HG02884 (cell line): ENCODE measurements at regions not wholly inside any gene's neighbourhood (a gene's known extent, or its start where the extent isn't known, plus 50 kb on each side); places are given as distances from the start of the nearest gene placed in this dataset.
"Not testable (repeated sequence)": the region's sequence is repeated elsewhere in the genome, so short reads cannot be mapped to it uniquely, and the experiment has no call there.

ENCODE experiments used
- ATAC-seq: cut with Tn5 transposase; IDR thresholded peaks from one replicate; pipeline ENCODE4 v1.9.1; 2021; ENCODE audit warnings: mild to moderate bottlenecking, moderate library complexity; ENCODE audit not compliant: unreplicated experiment

DNA sequence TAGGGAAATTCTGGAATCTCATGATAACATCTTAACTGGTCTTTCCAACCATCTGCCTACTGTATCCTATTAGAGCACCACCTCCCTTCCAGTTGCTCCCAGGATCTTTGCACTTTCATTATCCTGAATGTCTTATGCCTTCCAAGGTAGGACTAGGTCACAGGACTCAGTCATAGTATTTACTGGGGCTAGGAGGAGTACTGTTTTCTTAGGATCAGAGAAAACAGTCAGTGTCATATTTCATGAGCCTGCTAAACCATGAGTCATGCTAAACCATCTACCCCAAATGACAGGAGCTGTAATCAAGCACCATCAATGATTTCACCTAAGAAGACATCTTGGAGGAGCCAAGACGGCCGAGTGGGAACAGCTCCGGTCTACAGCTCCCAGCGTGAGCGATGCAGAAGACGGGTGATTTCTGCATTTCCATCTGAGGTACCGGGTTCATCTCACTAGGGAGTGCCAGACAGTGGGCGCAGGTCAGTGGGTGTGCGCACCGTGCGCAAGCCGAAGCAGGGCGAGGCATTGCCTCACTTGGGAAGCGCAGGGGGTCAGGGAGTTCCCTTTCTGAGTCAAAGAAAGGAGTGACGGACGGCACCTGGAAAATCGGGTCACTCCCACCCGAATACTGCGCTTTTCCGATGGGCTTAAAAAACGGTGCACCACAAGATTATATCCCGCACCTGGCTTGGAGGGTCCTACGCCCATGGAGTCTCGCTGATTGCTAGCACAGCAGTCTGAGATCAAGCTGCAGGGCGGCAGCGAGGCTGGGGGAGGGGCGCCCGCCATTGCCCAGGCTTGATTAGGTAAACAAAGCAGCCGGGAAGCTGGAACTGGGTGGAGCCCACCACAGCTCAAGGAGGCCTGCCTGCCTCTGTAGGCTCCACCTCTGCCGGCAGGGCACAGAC is 1439.2 kb upstream of the ACVR2A start:
- ATAC-seq: not testable (repeated sequence)

DNA sequence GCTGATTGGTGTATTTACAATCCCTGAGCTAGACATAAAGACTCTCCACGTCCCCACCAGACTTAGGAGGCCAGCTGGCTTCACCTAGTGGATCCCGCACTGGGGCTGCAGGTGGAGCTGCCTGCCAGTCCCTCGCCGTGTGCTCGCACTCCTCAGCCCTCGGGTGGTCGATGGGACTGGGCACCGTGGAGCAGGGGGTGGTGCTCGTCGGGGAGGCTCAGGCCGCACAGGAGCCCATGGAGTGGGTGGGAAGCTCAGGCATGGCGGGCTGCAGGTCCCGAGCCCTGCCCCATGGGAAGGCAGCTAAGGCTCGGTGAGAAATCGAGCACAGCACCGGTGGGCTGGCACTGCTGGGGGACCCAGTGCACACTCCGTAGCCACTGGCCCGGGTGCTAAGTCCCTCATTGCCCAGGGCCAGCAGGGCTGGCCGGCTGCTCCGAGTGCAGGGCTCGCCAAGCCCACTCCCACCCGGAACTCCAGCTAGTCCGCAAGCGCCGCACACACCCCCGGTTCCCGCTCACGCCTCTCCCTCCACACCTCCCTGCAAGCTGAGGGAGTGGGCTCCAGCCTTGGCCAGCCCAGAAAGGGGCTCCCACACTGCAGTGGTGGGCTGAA is 1441.2 kb upstream of the ACVR2A start:
- not testable (repeated sequence) for ATAC-seq

DNA sequence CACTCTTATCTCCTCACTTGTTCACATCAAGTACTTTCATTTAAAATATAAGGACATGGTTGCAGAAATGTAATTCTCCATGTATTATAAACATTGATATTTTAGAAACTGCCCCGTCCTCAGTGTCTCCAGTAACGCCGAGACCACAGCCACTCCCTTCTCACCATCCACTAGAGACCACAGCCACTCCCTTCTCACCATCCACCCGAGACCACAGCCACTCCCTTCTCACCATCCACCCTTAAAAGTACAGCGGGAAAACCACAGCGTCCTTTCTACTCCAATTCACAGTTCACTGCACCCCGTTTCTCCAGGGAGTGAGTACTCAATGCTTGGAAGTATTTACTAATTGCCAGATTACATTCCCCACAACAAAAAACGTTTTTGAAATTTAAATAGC is 1452.2 kb upstream of the ACVR2A start:
- no peak for ATAC-seq

DNA sequence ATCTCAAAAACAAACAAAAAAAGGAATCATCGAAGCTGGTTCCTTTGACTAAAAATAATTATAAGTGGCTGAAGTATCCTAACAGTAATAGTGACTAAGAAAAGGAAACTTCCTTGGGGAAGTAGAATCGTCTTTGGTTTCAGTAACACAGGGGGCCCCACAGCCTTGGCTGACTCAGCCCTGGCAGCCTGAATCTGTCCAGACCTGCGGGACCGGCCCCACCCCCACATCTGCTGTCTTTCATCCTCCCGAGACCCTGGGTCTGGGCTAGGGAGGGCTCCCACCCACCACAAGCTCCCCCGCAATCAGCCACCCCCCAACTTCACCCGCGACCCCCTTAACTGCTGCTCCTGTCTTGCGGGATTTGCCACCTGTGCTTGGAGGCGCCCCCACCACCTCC is 1452.6 kb upstream of the ACVR2A start:
- ATAC-seq: no peak

GRCh38 chr2:146388757-146389156 is 1456.1 kb upstream of the ACVR2A start:
- ATAC-seq: no peak

- ATAC-seq: no peak
Observed at GRCh38 chr2:146386096-146386495, 1458.7 kb upstream of the ACVR2A start.

DNA sequence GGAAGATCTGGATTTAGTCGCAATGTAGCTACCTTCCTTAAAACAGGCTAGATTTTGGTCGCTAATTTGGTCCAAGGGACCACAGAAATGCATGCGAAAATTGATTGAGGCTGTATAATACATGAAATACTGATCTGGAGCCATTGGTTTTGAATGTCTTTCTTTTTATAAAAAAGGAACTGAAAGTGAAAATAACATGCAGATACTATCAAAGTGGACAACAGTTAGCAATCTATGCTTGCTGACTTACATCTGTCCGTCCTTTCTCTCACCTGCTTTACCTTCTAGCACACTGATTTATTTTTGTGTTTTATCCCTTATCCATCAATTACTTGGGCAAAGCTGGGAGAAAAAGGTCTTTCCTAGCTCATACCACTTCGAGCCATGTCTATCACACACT is 1459.8 kb upstream of the ACVR2A start:
- peak; percentile 58 for ATAC-seq

DNA sequence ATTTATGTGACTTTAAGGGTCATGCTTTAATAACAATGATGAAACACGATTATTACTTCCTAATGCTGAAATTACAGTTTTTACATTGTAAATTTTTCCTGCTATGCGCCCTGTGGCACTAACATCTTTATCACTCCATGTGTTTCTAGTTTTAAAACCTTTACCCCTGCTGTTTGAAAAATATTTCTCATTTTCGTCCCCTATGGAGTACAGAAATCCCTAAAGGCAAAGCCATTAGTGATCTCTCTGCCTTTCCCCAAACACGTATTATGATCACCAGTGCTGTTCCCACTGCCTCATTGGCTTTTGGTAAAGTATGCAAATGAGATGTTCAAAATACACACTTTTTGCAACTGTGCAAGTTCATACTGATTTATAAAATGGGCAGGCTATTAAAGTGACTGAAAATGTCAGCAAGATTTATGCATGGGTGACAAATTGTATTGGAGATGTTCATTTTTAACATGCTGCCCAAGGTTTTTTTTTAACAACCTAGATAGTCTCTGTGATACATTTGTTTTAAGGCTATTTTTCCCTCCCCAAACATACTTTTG is 1468.2 kb upstream of the ACVR2A start:
- ATAC-seq: no peak

DNA sequence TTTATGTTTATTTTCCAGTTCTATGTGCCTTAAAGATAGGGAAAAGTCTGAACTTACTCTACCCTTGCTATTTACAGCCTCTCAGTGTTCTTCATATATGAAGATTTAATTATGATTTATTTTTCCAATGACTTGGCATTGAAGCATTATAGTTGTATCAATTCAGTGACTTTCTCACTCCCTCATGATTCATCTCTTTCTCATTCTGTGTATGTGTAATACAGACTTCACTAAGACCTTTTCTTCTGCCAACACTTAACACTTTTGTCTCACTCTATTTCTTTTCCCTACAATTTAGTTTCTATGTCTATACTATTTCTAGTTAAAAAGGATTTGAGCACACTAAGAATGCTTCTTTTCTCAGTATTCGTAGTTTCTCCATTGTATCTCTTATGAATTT is 1470.3 kb upstream of the ACVR2A start:
- no peak for ATAC-seq

- not testable (repeated sequence) for ATAC-seq
Observed at GRCh38 chr2:146371364-146371763, 1473.5 kb upstream of the ACVR2A start.

- ATAC-seq: no peak
Observed at GRCh38 chr2:146370826-146371225, 1474.0 kb upstream of the ACVR2A start.

- no peak for ATAC-seq
Observed at GRCh38 chr2:146366276-146366675, 1478.6 kb upstream of the ACVR2A start.

DNA sequence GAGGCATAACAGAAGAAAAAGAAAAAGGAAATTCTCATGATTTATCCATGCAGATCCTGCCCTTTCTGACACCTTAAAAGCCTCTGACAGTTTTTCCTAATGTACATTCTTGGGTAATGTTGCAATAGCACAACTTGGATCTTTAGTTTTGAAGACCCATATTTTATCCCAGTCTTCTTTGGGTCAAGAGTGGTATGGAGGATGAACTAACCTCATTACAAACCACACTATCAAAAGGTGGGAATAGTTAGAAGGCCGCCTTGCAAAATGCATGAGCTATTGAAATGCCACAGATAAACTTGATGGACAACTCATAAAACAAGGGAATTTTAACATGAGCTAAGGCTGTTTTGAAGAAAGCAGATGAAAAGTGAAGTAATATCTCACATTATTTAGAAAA is 1479.8 kb upstream of the ACVR2A start:
- no peak for ATAC-seq

GRCh38 chr2:146363731-146364130 is 1481.1 kb upstream of the ACVR2A start:
- no peak for ATAC-seq

- ATAC-seq: no peak
Observed at GRCh38 chr2:146351689-146352088, 1493.1 kb upstream of the ACVR2A start.

DNA sequence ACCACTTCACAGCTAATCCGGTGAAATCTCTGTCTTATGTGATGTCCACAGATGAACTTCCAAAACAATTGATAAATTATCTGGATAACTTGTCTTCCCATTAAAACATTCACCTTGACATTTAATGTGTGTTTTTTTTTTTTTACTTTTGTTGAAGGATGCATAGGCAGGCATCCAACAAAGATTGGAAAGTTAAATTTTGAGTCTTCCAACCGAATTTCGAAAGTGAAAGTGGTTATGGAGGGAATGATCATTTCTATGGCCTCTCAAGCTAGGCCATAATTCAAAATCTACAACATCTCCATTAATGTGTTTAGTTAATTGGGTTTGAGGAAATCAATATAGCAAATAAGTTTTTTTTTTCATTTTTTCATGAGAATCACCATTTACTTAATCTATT is 1495.5 kb upstream of the ACVR2A start:
- ATAC-seq: no peak

DNA sequence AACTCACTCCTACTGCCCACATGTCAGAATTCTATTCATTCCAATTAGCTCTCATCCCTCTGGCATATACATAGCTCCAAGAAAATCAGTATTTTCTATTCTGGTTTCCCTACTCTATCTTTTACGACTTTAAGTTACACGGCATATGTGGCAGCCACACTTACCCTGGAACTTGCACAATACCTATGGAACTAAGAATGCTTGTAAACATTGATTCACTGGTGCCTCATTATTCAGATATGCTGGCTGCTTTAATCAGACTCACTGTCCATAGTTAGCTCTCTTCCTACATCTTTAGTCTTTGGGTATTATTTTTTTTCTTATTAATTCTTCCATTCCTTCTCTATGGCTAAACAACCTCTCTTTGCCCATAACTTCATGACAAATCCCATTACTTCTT is 1519.9 kb upstream of the ACVR2A start:
- no peak for ATAC-seq

- ATAC-seq: no peak
Observed at GRCh38 chr2:146323564-146323963, 1521.3 kb upstream of the ACVR2A start.

- no peak for ATAC-seq
Observed at GRCh38 chr2:146321175-146321574, 1523.7 kb upstream of the ACVR2A start.

- no peak for ATAC-seq
Observed at GRCh38 chr2:146317959-146318358, 1526.9 kb upstream of the ACVR2A start.

DNA sequence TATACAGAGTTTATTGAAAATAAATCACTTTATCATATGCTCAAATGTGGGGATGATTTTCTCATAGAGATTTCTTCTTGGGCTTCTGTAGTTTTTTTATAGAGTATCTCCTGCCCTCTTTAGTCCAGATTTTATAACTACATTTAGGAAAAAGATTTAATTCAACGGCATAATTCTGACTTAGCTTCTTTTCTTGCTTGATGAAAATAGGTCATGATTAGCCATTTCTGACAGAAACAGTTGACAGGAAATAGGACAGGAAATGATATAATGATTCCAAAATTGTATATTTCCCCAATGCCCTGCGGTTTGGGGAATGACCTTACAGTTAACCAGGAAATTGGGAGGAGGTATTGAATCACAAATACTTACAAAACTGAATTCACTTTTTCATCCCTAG is 1531.9 kb upstream of the ACVR2A start:
- no peak for ATAC-seq

DNA sequence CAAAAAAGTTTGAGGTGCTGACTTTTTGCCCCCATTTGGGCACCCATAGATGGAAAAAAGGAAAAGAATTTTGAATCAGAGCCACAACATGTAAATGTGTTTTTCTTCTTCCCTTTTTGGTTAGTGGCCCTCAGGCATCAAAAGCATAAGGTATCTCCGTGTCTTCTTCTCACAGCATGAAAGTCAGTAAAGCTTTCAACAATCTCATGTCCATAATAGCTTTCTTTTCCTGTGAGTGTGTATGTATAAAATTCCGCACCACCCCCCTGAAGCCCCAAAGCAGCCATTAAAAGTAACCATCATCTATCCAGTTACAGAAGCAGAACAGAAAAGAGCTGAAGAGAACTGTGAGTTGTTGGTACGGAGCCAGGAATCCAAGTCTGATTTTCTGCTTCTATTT is 1539.7 kb upstream of the ACVR2A start:
- no peak for ATAC-seq
